HCT116 (cell line): ENCODE measurements at regions not wholly inside any gene's neighbourhood (a gene's known extent, or its start where the extent isn't known, plus 50 kb on each side); places are given as distances from the start of the nearest gene placed in this dataset.

Experiments used
- ATAC-seq: fragments of 200-7000 bp; cut with Tn5 transposase; 2 replicates; pipeline ENCODE4 v1.9.1; 2020; ENCODE audit warnings: mild to moderate bottlenecking, moderate library complexity
- BruUV-seq: library from RNA; stranded (reverse); fragments of 400-500 nt; replicated peaks from 2 replicates; lab custom pipeline; 2021; lab: Mats Ljungman, UMichigan
- CTCF ChIA-PET: fragments of 300-600 bp; sonication (Branson Sonifier 250); formaldehyde crosslinking; loops from one replicate; lab custom pipeline; 2021; ENCODE audit warnings: antibody characterized with exemption; lab: Charles Lee
- POLR2A ChIA-PET: fragments of 300-600, 350-600 bp; sonication (Branson Sonifier 250); formaldehyde crosslinking; loops from one replicate; lab custom pipeline; 2021; ENCODE audit warnings: antibody characterized with exemption; lab: Charles Lee
- RAD21 ChIA-PET, 2 experiments: fragments of 300-600 bp; sonication (Branson Sonifier 250); formaldehyde crosslinking; loops; one replicate each; lab custom pipeline; 2023; ENCODE audit warnings: low total read pairs in 2 of 2; ENCODE audit not compliant: uncharacterized antibody in 2 of 2, unreplicated experiment in 2 of 2, low non-redundant PET in 1 of 2; lab: Charles Lee
- DNase-seq: peaks from one replicate; pipeline ENCODE4 v3.0.0-alpha.2; 2010; ENCODE audit warnings: low read depth, low spot score
- H2AFZ ChIP-seq: fragments of 200-600 bp; shearing (Covaris generic), sonication (generic); 2 replicates; pipeline ENCODE4 v1.6.1; 2017; ENCODE audit warnings: low read depth, mixed run types, mixed read lengths, antibody characterized with exemption, low read length; ENCODE audit not compliant: poor library complexity, severe bottlenecking
- H3K27ac ChIP-seq: 2 replicates; pipeline ENCODE4 v1.5.1; 2012; ENCODE audit warnings: low read depth, low read length
- H3K27me3 ChIP-seq: fragments of 200-600 bp; sonication (generic); 2 replicates; pipeline ENCODE4 v1.6.1; 2016; ENCODE audit warnings: mixed run types, low read length, mixed read lengths; ENCODE audit not compliant: insufficient read depth
- H3K36me3 ChIP-seq, 2 experiments: fragments of 200-500 bp in 1 of 2; fragments of 200-600 bp in 1 of 2; sonication (Bioruptor generic) in 1 of 2; sonication (generic) in 1 of 2; 2 replicates each; pipeline versions ENCODE4 v1.5.1 to v1.6.1; 2014 to 2016; ENCODE audit warnings: low read length in 2 of 2, inconsistent platforms in 1 of 2, mixed read lengths in 1 of 2, mixed run types in 1 of 2; ENCODE audit not compliant: insufficient read depth in 2 of 2, control insufficient read depth in 1 of 2
- H3K4me1 ChIP-seq, 2 experiments: fragments of 200-600 bp in 1 of 2; sonication (generic) in 1 of 2; 2 replicates each; pipeline versions ENCODE4 v1.5.1 to v1.6.1; 2012 to 2017; ENCODE audit warnings: low read length in 2 of 2, inconsistent platforms in 1 of 2, mild to moderate bottlenecking in 1 of 2, mixed read lengths in 1 of 2, mixed run types in 1 of 2, moderate library complexity in 1 of 2; ENCODE audit not compliant: insufficient read depth in 2 of 2, control insufficient read depth in 1 of 2
- H3K4me2 ChIP-seq: fragments of 200-600 bp; sonication (generic); 2 replicates; pipeline ENCODE4 v1.6.1; 2017; ENCODE audit warnings: mixed run types, low read length, mixed read lengths
- H3K4me3 ChIP-seq, 2 experiments: fragments of 200-600 bp in 1 of 2; sonication (generic) in 1 of 2; replicated peaks in 1 of 2; 2 replicates each; pipeline ENCODE4 v1.5.1; 2011 to 2016; ENCODE audit warnings: low read length in 2 of 2, control low read depth in 1 of 2, low read depth in 1 of 2, mild to moderate bottlenecking in 1 of 2, mixed read lengths in 1 of 2, mixed run types in 1 of 2
- H3K79me2 ChIP-seq: fragments of 200-600 bp; sonication (generic); 2 replicates; pipeline ENCODE4 v1.6.1; 2017; ENCODE audit warnings: mild to moderate bottlenecking, mixed run types, low read length, moderate library complexity, mixed read lengths; ENCODE audit not compliant: insufficient read depth
- H3K9ac ChIP-seq: fragments of 200-600 bp; sonication (generic); 2 replicates; pipeline ENCODE4 v1.6.1; 2016; ENCODE audit warnings: low read length, mixed read lengths
- H3K9me2 ChIP-seq: fragments of 200-600 bp; sonication (generic), shearing (Covaris generic); 2 replicates; pipeline ENCODE4 v1.6.1; 2017; ENCODE audit warnings: mixed run types, mild to moderate bottlenecking, moderate library complexity; ENCODE audit not compliant: insufficient read depth
- H3K9me3 ChIP-seq, 2 experiments: fragments of 200-500 bp in 1 of 2; fragments of 200-600 bp in 1 of 2; sonication (Bioruptor generic) in 1 of 2; sonication (generic) in 1 of 2; 2 replicates each; pipeline ENCODE4 v1.6.1; 2014 to 2017; ENCODE audit warnings: low read length in 2 of 2, mixed read lengths in 2 of 2, inconsistent platforms in 1 of 2, low read depth in 1 of 2, mild to moderate bottlenecking in 1 of 2, mixed run types in 1 of 2, moderate library complexity in 1 of 2; ENCODE audit not compliant: control insufficient read depth in 1 of 2, insufficient read depth in 1 of 2
- H4K20me1 ChIP-seq: fragments of 200-600 bp; sonication (generic), shearing (Covaris generic); 2 replicates; pipeline ENCODE4 v1.6.1; 2017; ENCODE audit warnings: mixed run types, mild to moderate bottlenecking, moderate library complexity; ENCODE audit not compliant: insufficient read depth
- EZH2 ChIP-seq: fragments of 200-600 bp; sonication (generic); IDR thresholded peaks from 2 replicates; pipeline ENCODE4 v1.6.1; 2017; ENCODE audit warnings: antibody characterized with exemption, mixed run types
- POLR2A ChIP-seq: IDR thresholded peaks from 2 replicates; pipeline ENCODE4 v1.7.0; 2011; ENCODE audit warnings: borderline replicate concordance; ENCODE audit not compliant: insufficient read depth, insufficient read length; ENCODE audit errors: extremely low read depth
- POLR2AphosphoS5 ChIP-seq: IDR thresholded peaks from 2 replicates; pipeline ENCODE4 v1.6.1; 2011; ENCODE audit warnings: mild to moderate bottlenecking, low read depth, low read length, moderate library complexity
- SP1 ChIP-seq: IDR thresholded peaks from 2 replicates; pipeline ENCODE4 v1.6.1; 2012; ENCODE audit warnings: low read depth
- intact Hi-C: fragments of 100-400 bp; cut with micrococcal nuclease; formaldehyde crosslinking; loops from 2 replicates; pipeline ENCODE4 v1.10.0; 2022
- TF ChIP-seq, protein P1 (sequence below): IDR thresholded peaks from 2 replicates; pipeline ENCODE4 v1.6.1; 2011; ENCODE audit warnings: mild to moderate bottlenecking, low read length, moderate library complexity; ENCODE audit not compliant: insufficient replicate concordance; ENCODE audit errors: extremely low read depth
- TF ChIP-seq, protein P2 (sequence below): IDR thresholded peaks from 2 replicates; pipeline ENCODE4 v1.6.1; 2012

DNA sequence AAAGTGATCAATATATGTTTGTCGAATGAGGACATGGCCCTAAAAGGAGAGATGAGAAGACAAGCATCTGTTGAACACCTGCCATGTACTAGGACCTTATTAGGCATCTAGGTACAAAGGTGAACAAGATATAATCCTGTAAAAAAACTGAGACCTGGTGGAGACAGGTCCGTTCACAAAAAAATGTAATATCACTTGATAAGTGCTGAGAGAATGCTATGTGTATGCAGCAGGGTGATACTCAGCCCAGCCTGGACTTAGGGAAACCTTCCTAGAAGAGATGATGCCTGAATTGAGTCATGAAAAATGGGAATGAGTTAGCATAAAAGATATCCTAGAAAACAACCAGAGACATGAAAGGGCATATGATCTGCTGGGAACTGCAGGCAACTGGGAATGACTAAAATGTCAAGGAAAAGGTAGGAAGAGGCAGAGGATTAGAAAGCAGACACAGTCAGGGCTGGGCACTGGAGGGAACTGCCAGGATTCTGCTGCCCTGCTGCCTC lies 108.5 kb downstream of the ADRB2 start:
- no peak for ATAC-seq
- POLR2A ChIA-PET = no interaction called here

GRCh38 chr5:148937239-148937638 lies 110.8 kb downstream of the ADRB2 start:
- DNase-seq (no peak), ATAC-seq (no peak)
- ChIA-PET POLR2A (no interaction called here), CTCF (interaction anchor here (1.0 kb wide), 1 partner anchor 21 kb away, joined by 3 read pairs; no protein-coding TSS in a partner anchor), RAD21 (no interaction called here)
- BruUV-seq = no TSS peak
- TF ChIP-seq SP1 (no peak), EZH2 (no peak), POLR2A (no peak)
- TF ChIP-seq, protein P1, sequence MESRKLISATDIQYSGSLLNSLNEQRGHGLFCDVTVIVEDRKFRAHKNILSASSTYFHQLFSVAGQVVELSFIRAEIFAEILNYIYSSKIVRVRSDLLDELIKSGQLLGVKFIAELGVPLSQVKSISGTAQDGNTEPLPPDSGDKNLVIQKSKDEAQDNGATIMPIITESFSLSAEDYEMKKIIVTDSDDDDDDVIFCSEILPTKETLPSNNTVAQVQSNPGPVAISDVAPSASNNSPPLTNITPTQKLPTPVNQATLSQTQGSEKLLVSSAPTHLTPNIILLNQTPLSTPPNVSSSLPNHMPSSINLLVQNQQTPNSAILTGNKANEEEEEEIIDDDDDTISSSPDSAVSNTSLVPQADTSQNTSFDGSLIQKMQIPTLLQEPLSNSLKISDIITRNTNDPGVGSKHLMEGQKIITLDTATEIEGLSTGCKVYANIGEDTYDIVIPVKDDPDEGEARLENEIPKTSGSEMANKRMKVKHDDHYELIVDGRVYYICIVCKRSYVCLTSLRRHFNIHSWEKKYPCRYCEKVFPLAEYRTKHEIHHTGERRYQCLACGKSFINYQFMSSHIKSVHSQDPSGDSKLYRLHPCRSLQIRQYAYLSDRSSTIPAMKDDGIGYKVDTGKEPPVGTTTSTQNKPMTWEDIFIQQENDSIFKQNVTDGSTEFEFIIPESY = no peak
- no peaks in the 10 kb centered on the region for H3K79me2 ChIP-seq
- no peaks in the 10 kb centered on the region for H3K9me3 ChIP-seq
- no peak overlapping the region for H3K9ac ChIP-seq
- intact Hi-C loops = no loop called here
- H3K4me2 ChIP-seq = no peak overlapping the region
- no peak overlapping the region for H3K27ac ChIP-seq
- no peaks in the 10 kb centered on the region for H3K9me2 ChIP-seq
- H2AFZ ChIP-seq = no peak overlapping the region
- H3K36me3 ChIP-seq = no peaks in the 10 kb centered on the region
- no peaks in the 10 kb centered on the region for H3K27me3 ChIP-seq
- H3K4me3 ChIP-seq = no peak overlapping the region
- H4K20me1 ChIP-seq = no peaks in the 10 kb centered on the region
- H3K4me1 ChIP-seq = no peaks in the 10 kb centered on the region

More for the DNA sequence above, 108.5 kb downstream of the ADRB2 start:
- Histone ChIP-seq H3K4me2 (no peak overlapping the region), H3K4me3 (no peak overlapping the region), H3K4me1 (no peaks in the 10 kb centered on the region), H2AFZ (no peak overlapping the region), H3K36me3 (no peaks in the 10 kb centered on the region)
- ChIA-PET CTCF (no interaction called here), RAD21 (no interaction called here)
- no peak for TF ChIP-seq POLR2AphosphoS5
- TF ChIP-seq, protein P2, sequence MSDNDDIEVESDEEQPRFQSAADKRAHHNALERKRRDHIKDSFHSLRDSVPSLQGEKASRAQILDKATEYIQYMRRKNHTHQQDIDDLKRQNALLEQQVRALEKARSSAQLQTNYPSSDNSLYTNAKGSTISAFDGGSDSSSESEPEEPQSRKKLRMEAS = no peak
- TF ChIP-seq, protein P1 = no peak
- TF ChIP-seq, all 23 proteins: peak for 0
- Histone ChIP-seq H3K79me2 (no peaks in the 10 kb centered on the region), H3K9me2 (no peaks in the 10 kb centered on the region), H3K27me3 (no peaks in the 10 kb centered on the region), H3K9ac (no peak overlapping the region), H3K9me3 (no peaks in the 10 kb centered on the region), H3K27ac (no peak overlapping the region), H4K20me1 (no peaks in the 10 kb centered on the region)
- intact Hi-C loops = no loop called here
- BruUV-seq = no TSS peak
- no peak for DNase-seq
